Left lung (tissue), 4 donors: ENCODE measurements at regions not wholly inside any gene's neighbourhood (a gene's known extent, or its start where the extent isn't known, plus 50 kb on each side); places are given as distances from the start of the nearest gene placed in this dataset.

Experiments used
- ATAC-seq: fragments of 200-7000 bp; cut with Tn5 transposase; one replicate; pipeline ENCODE4 v1.9.1; 2020; ENCODE audit warnings: moderate library complexity
- DNase-seq, 4 donors: peaks; one replicate each; pipeline ENCODE4 v3.0.0-alpha.2; 2013 to 2020
- H3K27ac ChIP-seq, 2 donors: fragments of 200-600 bp; sonication (generic) in 1 of 2; one replicate each; pipeline versions ENCODE4 v1.5.0 to v1.8.0; 2020 to 2021
- H3K27me3 ChIP-seq, 2 donors: fragments of 200-600 bp; sonication (generic) in 1 of 2; one replicate each; pipeline versions ENCODE4 v1.5.0 to v1.8.0; 2020 to 2021
- H3K36me3 ChIP-seq, 2 donors: fragments of 200-600 bp; sonication (generic) in 1 of 2; one replicate each; pipeline versions ENCODE4 v1.5.0 to v1.8.0; 2020 to 2021
- H3K4me1 ChIP-seq, 2 donors: fragments of 200-600 bp; one replicate each; pipeline ENCODE4 v1.8.0; 2021
- H3K4me3 ChIP-seq, 2 donors: fragments of 200-600 bp; sonication (generic) in 1 of 2; one replicate each; pipeline versions ENCODE4 v1.5.0 to v1.8.0; 2020 to 2021; ENCODE audit warnings: mild to moderate bottlenecking in 1 of 2
- H3K9me3 ChIP-seq, 2 donors: fragments of 200-600 bp; sonication (generic) in 1 of 2; one replicate each; pipeline versions ENCODE4 v1.5.0 to v1.8.0; 2020 to 2021
- CTCF ChIP-seq, 2 donors: fragments of 200-600 bp; sonication (generic) in 1 of 2; IDR thresholded peaks; one replicate each; pipeline versions ENCODE4 v1.5.0 to v1.8.0; 2021; ENCODE audit warnings: antibody characterized with exemption in 2 of 2
- intact Hi-C, 2 donors: fragments of 100-400 bp; cut with DNase I; formaldehyde crosslinking; loops; one replicate each; pipeline versions ENCODE4 v1.11.2 to v1.14.2; 2022
- donor health status: DM: no; HTN: yes; CAD: no.
- donor health status: DM: no; HTN: no; CAD: no.

- peaks cover 0 to 12% of the 10 kb centered on the region in 2 donors for H3K9me3 ChIP-seq
- intact Hi-C loops, result no loop called here
- no peaks in the 10 kb centered on the region for H3K36me3 ChIP-seq
- no peaks in the 10 kb centered on the region for H3K27me3 ChIP-seq
- TF ChIP-seq CTCF (IDR thresholded peaks at IDR 0.05), result no peak
- ATAC-seq (no peak), DNase-seq (no peak)
- H3K27ac ChIP-seq, result no peak overlapping the region
- H3K4me1 ChIP-seq, result no peaks in the 10 kb centered on the region
- no peak overlapping the region for H3K4me3 ChIP-seq
Observed at GRCh38 chr13:104473936-104474335, 1407.7 kb upstream of the SLC10A2 start.

DNA sequence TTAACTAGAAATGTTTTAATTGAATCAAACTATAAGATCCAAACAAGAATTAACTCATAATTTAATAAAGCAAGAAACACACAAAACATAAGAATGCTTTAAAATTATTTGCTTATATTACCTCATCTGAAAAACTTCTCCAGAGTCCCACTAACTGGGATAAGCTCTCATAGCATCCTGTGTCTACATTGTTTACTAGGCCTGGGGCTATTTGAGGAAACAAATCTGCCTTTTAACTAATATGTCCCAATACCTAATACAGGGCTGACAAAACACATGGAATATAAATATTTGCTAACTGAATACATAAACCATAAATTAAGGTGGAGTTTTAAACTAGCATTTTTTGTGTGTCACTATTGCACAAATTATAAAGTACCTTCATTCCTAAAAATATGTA, 1399.8 kb upstream of the SLC10A2 start:
- TF ChIP-seq CTCF (IDR thresholded peaks at IDR 0.05), result no peak
- intact Hi-C loops, result no loop called here
- no peaks in the 10 kb centered on the region for H3K36me3 ChIP-seq
- no peak for DNase-seq
- H3K27me3 ChIP-seq, result no peaks in the 10 kb centered on the region
- H3K27ac ChIP-seq, result no peak overlapping the region
- H3K9me3 ChIP-seq, result peaks cover 0 to 6% of the 10 kb centered on the region in 2 donors
- H3K4me3 ChIP-seq, result no peak overlapping the region
- H3K4me1 ChIP-seq, result no peaks in the 10 kb centered on the region
- ATAC-seq, result no peak

GRCh38 chr13:104461049-104461448, 1394.8 kb upstream of the SLC10A2 start:
- ATAC-seq, result no peak
- H3K4me3 ChIP-seq, result no peak overlapping the region
- intact Hi-C loops, result no loop called here
- H3K9me3 ChIP-seq, result peaks cover 0 to 6% of the 10 kb centered on the region in 2 donors
- no peaks in the 10 kb centered on the region for H3K4me1 ChIP-seq
- no peak for TF ChIP-seq CTCF (IDR thresholded peaks at IDR 0.05)
- no peaks in the 10 kb centered on the region for H3K27me3 ChIP-seq
- H3K36me3 ChIP-seq, result no peaks in the 10 kb centered on the region
- no peak for DNase-seq
- no peak overlapping the region for H3K27ac ChIP-seq

DNA sequence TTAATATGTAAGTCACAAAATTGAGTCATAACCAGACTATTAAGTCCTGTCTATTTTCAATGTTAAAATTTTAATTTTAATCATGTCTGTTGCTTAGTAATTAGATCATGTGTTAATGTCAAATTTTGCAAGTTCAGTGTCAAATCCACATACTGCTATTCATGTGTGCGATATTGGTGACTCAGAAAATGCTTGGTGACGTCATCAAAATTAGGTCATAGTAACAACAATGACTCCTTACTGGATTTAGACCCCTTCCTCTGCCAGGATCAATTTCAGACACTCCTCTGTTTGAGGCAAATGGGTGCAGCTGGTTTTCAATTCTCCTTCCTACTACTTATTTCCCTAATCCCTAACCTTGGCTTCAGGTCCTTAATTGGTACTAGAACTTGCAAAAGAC, 1394.3 kb upstream of the SLC10A2 start:
- no peak for ATAC-seq
- no peaks in the 10 kb centered on the region for H3K27me3 ChIP-seq
- peaks cover 0 to 6% of the 10 kb centered on the region in 2 donors for H3K9me3 ChIP-seq
- H3K4me1 ChIP-seq, result no peaks in the 10 kb centered on the region
- no peak for TF ChIP-seq CTCF (IDR thresholded peaks at IDR 0.05)
- H3K27ac ChIP-seq, result no peak overlapping the region
- H3K4me3 ChIP-seq, result no peak overlapping the region
- DNase-seq, result no peak
- intact Hi-C loops, result no loop called here
- no peaks in the 10 kb centered on the region for H3K36me3 ChIP-seq

GRCh38 chr13:104450006-104450405, 1383.8 kb upstream of the SLC10A2 start:
- DNase-seq (no peak), ATAC-seq (no peak)
- no peak for TF ChIP-seq CTCF (IDR thresholded peaks at IDR 0.05)
- intact Hi-C loops, result no loop called here
- no peaks in the 10 kb centered on the region for H3K36me3 ChIP-seq
- H3K4me1 ChIP-seq, result no peaks in the 10 kb centered on the region
- peaks cover 0 to 40% of the 10 kb centered on the region in 2 donors for H3K9me3 ChIP-seq
- H3K4me3 ChIP-seq, result no peak overlapping the region
- H3K27ac ChIP-seq, result no peak overlapping the region
- no peaks in the 10 kb centered on the region for H3K27me3 ChIP-seq
